KOPT-K1 (cell line): ENCODE measurements at regions not wholly inside any gene's neighbourhood (a gene's known extent, or its start where the extent isn't known, plus 50 kb on each side); places are given as distances from the start of the nearest gene placed in this dataset.
"Not testable (repeated sequence)": the region's sequence is repeated elsewhere in the genome, so short reads cannot be mapped to it uniquely, and the experiment has no call there.

Experiments used
- H3K27ac ChIP-seq: fragments of 200-600 bp; sonication (generic); 2 replicates; pipeline ENCODE4 v1.5.1; 2016; ENCODE audit warnings: antibody characterized with exemption, mild to moderate bottlenecking, low read depth, low read length; ENCODE audit not compliant: poor library complexity, severe bottlenecking
- H3K36me3 ChIP-seq: fragments of 200-600 bp; sonication (generic); 2 replicates; pipeline ENCODE4 v1.5.1; 2017; ENCODE audit warnings: antibody characterized with exemption, mild to moderate bottlenecking, low read length, moderate library complexity; ENCODE audit not compliant: insufficient read depth
- H3K9me3 ChIP-seq: fragments of 200-600 bp; sonication (generic); 2 replicates; pipeline ENCODE4 v1.5.1; 2017; ENCODE audit warnings: antibody characterized with exemption, low read length, mild to moderate bottlenecking; ENCODE audit not compliant: insufficient read depth, poor library complexity, severe bottlenecking

DNA sequence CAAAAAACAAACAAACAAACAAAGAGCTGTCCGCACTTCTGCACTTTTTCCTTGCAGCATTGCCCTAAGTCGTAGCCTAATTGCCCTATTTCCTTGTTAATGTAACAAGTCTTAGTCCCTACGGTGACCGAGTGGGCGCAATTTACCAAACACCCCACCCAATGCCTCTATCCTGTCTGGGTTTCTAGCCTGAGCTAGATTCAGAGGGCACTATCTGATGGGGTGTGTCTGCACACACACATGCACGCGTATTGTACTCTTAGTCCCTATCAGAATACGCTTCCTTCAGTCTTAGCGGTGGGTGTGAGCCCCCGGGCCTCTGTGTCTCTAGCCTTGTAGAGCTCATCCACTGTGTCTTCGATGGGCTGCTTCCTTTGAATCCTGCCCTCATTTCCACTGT, 125.9 kb upstream of the DLG1 start:
- Histone ChIP-seq H3K27ac (no peak overlapping the region), H3K9me3 (no peaks in the 10 kb centered on the region), H3K36me3 (no peaks in the 10 kb centered on the region)

DNA sequence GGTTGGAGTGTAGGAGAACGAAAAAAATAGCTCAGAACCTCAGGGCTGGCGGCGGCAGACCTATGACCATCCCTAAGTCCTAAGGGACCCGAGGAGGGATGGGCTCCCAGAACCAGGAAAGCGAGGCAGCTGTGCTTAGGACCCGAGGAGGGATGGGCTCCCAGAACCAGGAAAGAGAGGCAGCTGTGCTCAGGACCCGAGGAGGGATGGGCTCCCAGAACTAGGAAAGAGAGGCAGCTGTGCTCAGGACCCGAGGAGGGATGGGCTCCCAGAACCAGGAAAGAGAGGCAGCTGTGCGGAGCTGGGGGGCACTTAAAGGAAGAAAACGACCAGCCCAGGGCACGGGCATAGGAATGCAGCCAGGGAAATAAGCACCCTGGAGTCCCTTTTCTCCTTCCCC, 125.0 kb upstream of the DLG1 start:
- H3K36me3 ChIP-seq: no peaks in the 10 kb centered on the region
- H3K9me3 ChIP-seq: no peaks in the 10 kb centered on the region
- no peak overlapping the region for H3K27ac ChIP-seq

DNA sequence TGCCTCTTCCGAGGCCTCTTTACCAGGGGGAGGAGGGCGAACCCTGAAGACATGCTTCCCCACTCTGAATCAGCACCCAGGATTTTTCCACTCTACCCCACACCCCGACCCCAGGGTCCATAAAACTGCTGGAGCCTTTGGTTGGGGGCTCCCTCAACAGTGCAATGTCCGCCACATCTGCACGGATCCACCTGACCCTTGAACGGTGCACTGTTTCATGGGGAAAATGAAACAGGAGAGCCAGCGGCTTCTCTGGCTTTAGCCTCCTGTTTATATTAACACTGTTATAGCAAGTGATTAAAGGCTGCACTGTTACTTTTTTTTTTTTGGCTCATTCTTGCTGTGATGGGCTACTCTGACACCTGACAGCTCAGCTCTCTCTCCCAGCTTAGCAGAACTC, 124.1 kb upstream of the DLG1 start:
- no peak overlapping the region for H3K27ac ChIP-seq
- no peaks in the 10 kb centered on the region for H3K36me3 ChIP-seq
- H3K9me3 ChIP-seq: no peaks in the 10 kb centered on the region

DNA sequence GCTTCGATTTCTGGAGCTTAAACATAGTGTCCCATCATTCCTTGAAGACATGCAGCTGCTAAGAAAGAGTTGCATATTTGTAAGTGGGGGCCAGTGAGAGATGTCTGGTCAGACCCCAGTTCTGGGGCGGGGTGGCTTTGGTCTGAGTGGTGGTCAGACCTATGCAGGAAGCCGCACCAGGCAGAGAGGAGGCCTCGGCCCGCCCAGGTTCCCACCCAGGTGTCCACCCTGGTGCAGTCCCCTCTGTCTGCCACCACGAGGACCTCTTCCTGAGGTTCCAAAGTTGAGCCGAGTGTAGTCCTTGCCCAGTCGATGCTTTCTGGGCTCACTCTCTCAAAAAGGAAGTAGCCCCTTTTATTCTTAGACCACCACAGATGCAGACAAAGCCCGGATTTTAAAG, 122.6 kb upstream of the DLG1 start:
- Histone ChIP-seq H3K36me3 (no peaks in the 10 kb centered on the region), H3K27ac (no peak overlapping the region), H3K9me3 (no peaks in the 10 kb centered on the region)

DNA sequence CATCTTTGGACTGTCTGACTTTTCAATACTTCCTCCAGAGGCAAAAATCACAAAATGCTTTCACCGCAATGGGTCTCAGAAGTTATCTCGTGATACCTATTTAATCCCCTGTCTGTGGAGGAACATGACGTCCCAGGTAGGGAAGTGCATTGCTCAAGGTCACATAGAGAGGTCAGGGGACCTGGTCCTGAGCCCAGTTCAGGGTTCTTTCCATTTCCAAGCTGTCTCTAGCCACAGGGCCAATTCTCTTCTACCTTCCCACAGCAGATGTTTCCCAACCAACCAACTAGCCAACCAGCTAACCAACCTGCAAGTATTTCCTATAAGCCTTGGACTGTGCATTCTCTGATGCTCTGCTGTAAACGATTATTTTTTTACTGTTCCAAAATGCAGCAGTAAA, 122.2 kb upstream of the DLG1 start:
- Histone ChIP-seq H3K36me3 (no peaks in the 10 kb centered on the region), H3K27ac (no peak overlapping the region), H3K9me3 (no peaks in the 10 kb centered on the region)

DNA sequence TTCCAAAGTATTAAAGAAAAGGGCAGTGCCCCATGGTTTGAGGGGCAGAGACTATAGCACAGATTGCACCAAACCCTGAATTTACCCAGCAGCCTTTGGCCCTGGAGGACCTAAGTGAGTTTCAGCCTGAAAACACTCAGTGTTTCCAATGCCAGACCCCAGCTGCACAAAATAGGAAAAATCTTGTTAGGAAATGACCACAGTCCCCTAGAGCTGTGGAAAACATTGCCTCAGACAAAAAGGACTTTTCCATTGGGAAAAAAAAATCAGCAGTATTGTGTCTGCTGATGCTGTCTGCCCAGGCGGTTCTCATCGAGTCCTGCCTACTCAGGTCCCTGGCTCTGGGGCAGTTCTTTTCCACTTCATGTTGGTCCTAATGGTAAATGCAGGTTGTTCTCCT, 121.7 kb upstream of the DLG1 start:
- no peaks in the 10 kb centered on the region for H3K36me3 ChIP-seq
- no peaks in the 10 kb centered on the region for H3K9me3 ChIP-seq
- H3K27ac ChIP-seq: no peak overlapping the region

DNA sequence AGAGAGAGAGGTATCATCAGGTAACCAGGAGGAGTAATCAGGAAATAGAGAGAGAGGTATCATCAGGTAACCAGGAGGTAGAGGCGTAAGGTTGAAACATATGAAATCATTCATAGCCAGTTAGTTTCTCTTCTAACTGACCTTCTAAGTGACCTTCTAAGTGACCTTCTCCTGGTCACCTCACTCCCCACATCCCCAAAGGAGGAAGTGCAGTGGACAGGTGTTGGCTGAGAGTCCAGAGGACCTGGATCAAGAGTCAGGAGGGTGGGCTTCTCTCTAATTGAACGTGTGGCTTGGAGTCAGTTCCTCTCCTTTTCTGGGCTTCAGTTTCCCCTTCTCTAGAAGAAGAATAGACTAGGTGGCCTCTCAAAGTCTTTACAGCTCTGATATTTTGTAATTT, 121.3 kb upstream of the DLG1 start:
- Histone ChIP-seq H3K9me3 (no peaks in the 10 kb centered on the region), H3K36me3 (no peaks in the 10 kb centered on the region), H3K27ac (no peak overlapping the region)

DNA sequence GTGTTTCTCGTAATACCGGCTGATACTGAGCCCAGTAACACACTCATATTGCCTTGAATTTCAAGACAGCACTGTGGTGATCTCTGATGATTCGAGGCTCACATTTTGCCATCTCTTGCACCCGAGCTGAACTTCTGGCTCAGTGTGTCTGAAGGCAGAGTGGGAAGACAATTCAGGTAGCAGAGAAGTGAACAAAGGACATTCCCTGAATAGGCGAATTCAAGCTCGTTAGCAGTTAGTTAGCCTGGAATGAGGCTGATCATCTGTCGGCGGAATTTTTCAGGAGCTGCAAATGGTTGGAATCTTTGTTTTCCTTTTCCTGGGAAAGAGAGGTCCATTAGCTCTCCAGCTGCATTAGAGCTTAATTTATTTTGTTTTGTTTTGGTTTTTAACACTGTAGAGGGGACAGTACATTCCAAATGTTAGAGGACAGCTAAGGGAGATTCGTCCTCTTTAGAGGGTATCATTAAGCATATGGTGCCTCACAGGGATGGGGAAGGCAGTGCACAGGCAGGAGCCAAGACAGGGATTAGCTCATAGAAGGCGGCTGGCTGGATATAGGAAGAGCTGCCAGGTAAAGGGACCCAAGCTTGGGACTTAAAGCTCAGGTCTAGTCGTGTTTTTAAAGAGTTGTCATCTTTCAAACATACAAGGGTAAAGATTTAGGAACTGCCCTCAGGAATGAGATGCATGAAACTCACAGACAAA, 119.7 kb upstream of the DLG1 start:
- Histone ChIP-seq H3K36me3 (no peaks in the 10 kb centered on the region), H3K9me3 (no peaks in the 10 kb centered on the region), H3K27ac (no peak overlapping the region)

DNA sequence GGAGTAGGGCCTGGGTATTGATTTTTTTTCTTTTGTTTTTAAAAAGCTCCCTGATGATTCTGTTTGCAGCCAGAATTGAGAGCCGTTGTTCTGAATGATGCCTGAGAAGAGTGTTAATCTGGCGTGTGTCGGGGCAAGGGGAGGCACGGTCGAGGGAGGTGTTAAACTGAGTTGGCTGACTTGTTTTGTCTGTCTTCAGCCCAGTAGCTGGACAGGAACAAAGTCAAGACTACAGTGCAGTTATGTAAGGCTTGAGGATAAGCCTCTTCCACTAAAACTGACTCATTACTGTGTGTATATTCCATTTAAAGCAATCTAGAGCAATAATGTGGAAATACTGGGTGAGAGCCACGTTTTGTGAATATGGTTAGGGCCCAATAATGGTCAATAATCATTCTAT, 119.0 kb upstream of the DLG1 start:
- Histone ChIP-seq H3K9me3 (no peaks in the 10 kb centered on the region), H3K36me3 (no peaks in the 10 kb centered on the region), H3K27ac (no peak overlapping the region)

DNA sequence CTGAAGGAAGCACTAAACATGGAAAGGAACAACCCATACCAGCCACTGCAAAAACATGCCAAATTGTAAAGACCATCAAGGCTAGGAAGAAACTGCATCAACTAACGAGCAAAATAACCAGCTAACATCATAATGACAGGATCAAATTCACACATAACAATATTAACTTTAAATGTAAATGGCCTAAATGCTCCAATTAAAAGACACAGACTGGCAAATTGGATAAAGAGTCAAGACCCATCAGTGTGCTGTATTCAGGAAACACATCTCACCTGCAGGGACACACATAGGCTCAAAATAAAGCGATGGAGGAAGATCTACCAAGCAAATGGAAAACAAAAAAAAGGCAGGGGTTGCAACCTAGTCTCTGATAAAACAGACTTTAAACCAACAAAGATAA, 113.5 kb upstream of the DLG1 start:
- H3K9me3 ChIP-seq, H3K36me3 ChIP-seq, H3K27ac ChIP-seq: not testable (repeated sequence)

DNA sequence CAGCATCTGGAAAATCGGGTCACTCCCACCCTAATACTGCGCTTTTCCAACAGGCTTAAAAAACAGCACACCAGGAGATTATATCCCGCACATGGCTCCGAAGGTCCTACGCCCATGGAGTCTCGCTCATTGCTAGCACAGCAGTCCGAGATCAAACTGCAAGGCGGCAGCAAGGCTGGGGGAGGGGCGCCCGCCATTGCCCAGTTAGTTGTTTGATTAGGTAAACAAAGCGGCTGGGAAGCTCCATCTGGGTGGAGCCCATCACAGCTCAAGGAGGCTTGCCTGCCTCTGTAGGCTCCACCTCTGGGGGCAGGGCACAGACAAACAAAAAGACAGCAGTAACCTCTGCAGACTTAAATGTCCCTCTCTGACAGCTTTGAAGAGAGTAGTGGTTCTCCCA, 111.8 kb upstream of the DLG1 start:
- not testable (repeated sequence) for H3K27ac ChIP-seq, H3K36me3 ChIP-seq, H3K9me3 ChIP-seq

DNA sequence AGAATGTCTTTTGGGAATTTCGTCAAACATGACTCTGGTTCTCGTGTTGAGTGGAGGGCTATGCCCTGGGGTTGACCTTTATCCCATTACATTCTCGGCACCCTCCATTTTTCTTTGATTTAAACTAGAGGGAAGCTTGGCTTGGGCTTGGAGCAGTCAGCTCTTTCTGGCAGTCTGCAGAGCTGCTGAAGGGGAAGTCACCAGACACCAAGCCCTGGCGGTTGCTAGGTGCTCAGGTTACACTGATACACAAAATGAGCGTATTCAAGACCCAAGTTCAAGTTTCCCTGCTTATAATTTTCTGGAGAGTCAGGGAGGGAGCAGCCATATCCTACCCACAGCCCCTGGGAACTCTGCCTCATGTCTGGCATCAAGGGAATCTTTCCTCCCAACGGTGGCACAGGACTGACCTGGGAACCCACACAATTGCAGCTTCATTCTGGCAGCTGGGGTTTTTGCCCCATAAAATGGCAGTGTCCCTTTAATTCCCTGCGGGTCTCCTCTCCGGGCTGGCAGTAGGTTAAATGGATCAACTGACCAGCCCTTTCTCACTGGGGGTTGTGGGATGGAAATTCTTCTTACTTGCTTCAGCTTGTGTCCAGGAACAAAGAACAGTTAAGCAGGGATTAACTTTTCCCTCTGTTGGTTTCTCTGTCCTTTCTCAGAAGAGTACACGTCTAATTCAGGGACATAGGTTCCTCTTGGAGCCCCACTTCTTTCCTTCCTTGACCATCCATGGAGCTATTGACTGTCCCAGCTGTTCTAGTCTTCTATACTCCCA, 110.0 kb upstream of the DLG1 start:
- H3K36me3 ChIP-seq: no peaks in the 10 kb centered on the region
- H3K9me3 ChIP-seq: no peaks in the 10 kb centered on the region
- no peak overlapping the region for H3K27ac ChIP-seq

DNA sequence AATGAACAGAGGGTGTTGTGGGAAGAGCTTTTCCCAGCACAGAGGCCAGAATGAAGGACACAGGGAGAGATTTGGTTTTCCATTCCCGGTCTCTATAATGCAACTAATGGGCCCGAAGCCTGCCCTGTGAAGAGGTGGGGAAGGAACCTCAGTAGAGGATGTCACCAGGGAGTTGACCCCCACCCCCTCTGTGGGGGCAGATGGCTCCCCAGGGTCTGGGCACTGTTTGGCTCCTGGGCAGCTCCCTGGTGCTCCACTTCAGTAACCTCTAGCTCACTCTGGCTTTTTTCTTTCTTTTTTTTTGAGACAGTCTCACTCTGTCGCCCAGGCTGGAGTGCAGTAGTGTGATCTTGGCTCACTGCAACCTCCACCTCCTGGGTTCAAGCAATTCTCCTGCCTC, 109.1 kb upstream of the DLG1 start:
- Histone ChIP-seq H3K9me3 (no peaks in the 10 kb centered on the region), H3K36me3 (no peaks in the 10 kb centered on the region), H3K27ac (no peak overlapping the region)

DNA sequence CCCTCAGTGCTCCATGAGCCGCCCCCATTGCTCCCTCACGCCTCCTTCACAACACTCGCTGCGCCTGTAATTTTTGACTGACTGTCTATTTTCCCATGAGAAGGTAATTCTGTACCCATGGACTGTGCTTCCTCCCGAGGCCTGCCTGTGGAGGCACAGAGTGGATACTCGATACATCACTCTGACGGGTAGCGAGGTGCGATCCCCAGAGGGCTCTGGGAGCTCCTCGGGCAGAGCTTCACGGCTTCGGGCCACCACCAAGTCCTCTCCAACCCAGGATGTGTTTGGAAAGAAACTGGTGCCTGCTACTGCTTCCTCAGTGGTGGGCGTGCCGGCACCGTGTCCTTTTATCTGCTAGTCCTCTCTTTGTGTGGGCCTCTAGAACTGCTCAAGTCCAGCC, 108.6 kb upstream of the DLG1 start:
- no peaks in the 10 kb centered on the region for H3K36me3 ChIP-seq
- H3K27ac ChIP-seq: no peak overlapping the region
- H3K9me3 ChIP-seq: no peaks in the 10 kb centered on the region

DNA sequence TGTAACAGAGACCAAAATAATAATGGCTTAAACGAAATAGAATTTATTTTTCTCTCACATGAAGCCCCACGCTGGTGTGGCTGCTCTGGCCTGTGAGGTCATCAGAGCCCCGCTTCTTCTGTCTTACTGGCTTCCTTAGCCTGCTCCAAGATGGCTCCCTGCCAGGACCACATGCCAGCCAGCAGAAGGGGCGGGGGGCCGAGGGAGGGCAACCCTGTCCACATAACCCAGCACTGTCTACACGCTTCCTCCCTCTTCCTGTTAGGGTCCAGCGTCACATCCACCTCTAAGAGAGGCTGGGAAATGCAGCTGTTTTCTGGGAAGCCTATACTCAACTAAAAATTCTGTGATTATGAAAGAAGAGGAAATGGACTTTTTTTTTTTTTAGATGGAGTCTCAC, 107.9 kb upstream of the DLG1 start:
- no peaks in the 10 kb centered on the region for H3K36me3 ChIP-seq
- no peaks in the 10 kb centered on the region for H3K9me3 ChIP-seq
- H3K27ac ChIP-seq: no peak overlapping the region

DNA sequence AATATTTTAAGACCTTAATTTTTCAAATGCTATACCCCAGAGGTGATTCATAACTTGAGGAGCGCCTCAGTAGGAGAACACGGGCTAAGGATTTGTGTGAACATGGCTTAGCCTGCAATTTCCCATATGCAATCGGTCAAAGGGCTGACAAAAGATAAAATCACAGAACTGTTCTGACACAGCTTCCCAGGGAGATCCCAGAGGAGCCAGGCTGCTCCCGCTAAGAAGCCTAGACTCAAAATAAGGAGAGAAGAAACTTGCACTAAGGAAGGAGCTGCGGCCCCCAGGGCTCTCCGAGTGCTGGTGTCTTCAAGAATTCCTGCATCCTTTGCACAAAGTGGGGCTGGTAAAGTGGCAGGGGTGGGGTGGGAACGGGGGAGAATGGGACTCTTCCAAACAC, 106.3 kb upstream of the DLG1 start:
- Histone ChIP-seq H3K9me3 (no peaks in the 10 kb centered on the region), H3K36me3 (no peaks in the 10 kb centered on the region), H3K27ac (no peak overlapping the region)
